Iris pigment epithelial cell (primary cell): ENCODE measurements at regions not wholly inside any gene's neighbourhood (a gene's known extent, or its start where the extent isn't known, plus 50 kb on each side); places are given as distances from the start of the nearest gene placed in this dataset.
"Not testable (repeated sequence)": the region's sequence is repeated elsewhere in the genome, so short reads cannot be mapped to it uniquely, and the experiment has no call there.

Source experiments
- DNase-seq: peaks from one replicate; pipeline ENCODE4 v3.0.0-alpha.2; 2011; ENCODE audit warnings: low read depth

- no peak for DNase-seq
Observed at GRCh38 chr4:4913628-4914027, 54.2 kb downstream of the MSX1 start.

- DNase-seq, result peak; percentile 30
Observed at GRCh38 chr4:4914059-4914820, 54.8 kb downstream of the MSX1 start.

GRCh38 chr4:4914965-4915845 lies 55.7 kb downstream of the MSX1 start:
- DNase-seq, result no peak

GRCh38 chr4:4918067-4918466 lies 58.6 kb downstream of the MSX1 start:
- DNase-seq, result no peak

- DNase-seq, result no peak
Observed at GRCh38 chr4:4919927-4920326, 60.5 kb downstream of the MSX1 start.

- no peak for DNase-seq
Observed at GRCh38 chr4:4921077-4921476, 61.6 kb downstream of the MSX1 start.

- no peak for DNase-seq
Observed at GRCh38 chr4:4922441-4922840, 63.0 kb downstream of the MSX1 start.

GRCh38 chr4:4923201-4923600 lies 63.7 kb downstream of the MSX1 start:
- DNase-seq, result no peak

- DNase-seq, result no peak
Observed at GRCh38 chr4:4930677-4931076, 71.2 kb downstream of the MSX1 start.

GRCh38 chr4:4935974-4936373 lies 76.5 kb downstream of the MSX1 start:
- no peak for DNase-seq

GRCh38 chr4:4937926-4938325 lies 78.5 kb downstream of the MSX1 start:
- no peak for DNase-seq

- no peak for DNase-seq
Observed at GRCh38 chr4:4941751-4942150, 77.5 kb downstream of the CYTL1 start.

- DNase-seq, result no peak
Observed at GRCh38 chr4:4942658-4943057, 76.6 kb downstream of the CYTL1 start.

- no peak for DNase-seq
Observed at GRCh38 chr4:4945021-4945420, 74.2 kb downstream of the CYTL1 start.

GRCh38 chr4:4945829-4946228 lies 73.4 kb downstream of the CYTL1 start:
- no peak for DNase-seq

- no peak for DNase-seq
Observed at GRCh38 chr4:4946416-4946815, 72.8 kb downstream of the CYTL1 start.

- DNase-seq, result no peak
Observed at GRCh38 chr4:4947721-4948120, 71.5 kb downstream of the CYTL1 start.

GRCh38 chr4:4948370-4948769 lies 70.9 kb downstream of the CYTL1 start:
- no peak for DNase-seq

GRCh38 chr4:4950561-4951290 lies 68.5 kb downstream of the CYTL1 start:
- DNase-seq, result no peak

- DNase-seq, result no peak
Observed at GRCh38 chr4:4952273-4952672, 67.0 kb downstream of the CYTL1 start.

GRCh38 chr4:4959344-4960074 lies 59.7 kb downstream of the CYTL1 start:
- not testable (repeated sequence) for DNase-seq

- no peak for DNase-seq
Observed at GRCh38 chr4:4960574-4960973, 58.7 kb downstream of the CYTL1 start.
